ENCODE measurements at regions not wholly inside any gene's neighbourhood (a gene's known extent, or its start where the extent isn't known, plus 50 kb on each side); places are given as distances from the start of the nearest gene placed in this dataset.

DNA sequence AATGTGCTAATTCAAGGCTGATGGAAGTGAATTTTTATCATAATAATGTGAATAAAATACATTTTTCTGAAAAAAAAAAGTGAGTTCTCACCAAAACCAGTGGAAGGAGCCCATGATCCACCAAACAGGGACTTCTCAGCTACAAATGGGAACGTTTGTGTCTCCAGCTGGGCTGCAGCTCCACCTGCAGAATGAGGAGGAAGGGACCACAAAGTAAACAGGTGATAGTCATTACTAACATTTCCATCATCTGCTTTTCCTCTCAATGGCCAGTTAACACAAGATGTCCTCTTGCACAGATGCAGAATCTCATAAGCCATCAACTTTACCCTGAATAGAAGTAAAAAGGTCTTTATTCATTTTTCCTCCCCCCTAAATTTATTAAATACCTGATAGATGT lies 246.2 kb downstream of the MRPL39 start:
- Histone ChIP-seq H3K27me3 (ENCODE audit: insufficient read depth) (no peaks in the 10 kb centered on the region), H2AFZ (no peak overlapping the region), H3K9me2 (ENCODE audit: insufficient read depth) (peaks cover 17% of the 10 kb centered on the region), H3K79me2 (replicated peaks; ENCODE audit: insufficient read depth) (no peaks in the 10 kb centered on the region), H3F3A (replicated peaks; ENCODE audit: low read depth) (no peaks in the 10 kb centered on the region), H3K36me3 (ENCODE audit: insufficient read depth) (0 out of 2 replicates have a peak, but pooled peaks cover 3% of the 10 kb centered on the region), H3K4me1 (ENCODE audit: insufficient read depth) (no peaks in the 10 kb centered on the region), H3K4me2 (no peak overlapping the region), H3K4me3 (no peak overlapping the region), H3K27ac (ENCODE audit: low read depth) (no peak overlapping the region), H4K20me1 (replicated peaks; ENCODE audit: insufficient read depth) (no peaks in the 10 kb centered on the region)
- TF ChIP-seq, protein P1, sequence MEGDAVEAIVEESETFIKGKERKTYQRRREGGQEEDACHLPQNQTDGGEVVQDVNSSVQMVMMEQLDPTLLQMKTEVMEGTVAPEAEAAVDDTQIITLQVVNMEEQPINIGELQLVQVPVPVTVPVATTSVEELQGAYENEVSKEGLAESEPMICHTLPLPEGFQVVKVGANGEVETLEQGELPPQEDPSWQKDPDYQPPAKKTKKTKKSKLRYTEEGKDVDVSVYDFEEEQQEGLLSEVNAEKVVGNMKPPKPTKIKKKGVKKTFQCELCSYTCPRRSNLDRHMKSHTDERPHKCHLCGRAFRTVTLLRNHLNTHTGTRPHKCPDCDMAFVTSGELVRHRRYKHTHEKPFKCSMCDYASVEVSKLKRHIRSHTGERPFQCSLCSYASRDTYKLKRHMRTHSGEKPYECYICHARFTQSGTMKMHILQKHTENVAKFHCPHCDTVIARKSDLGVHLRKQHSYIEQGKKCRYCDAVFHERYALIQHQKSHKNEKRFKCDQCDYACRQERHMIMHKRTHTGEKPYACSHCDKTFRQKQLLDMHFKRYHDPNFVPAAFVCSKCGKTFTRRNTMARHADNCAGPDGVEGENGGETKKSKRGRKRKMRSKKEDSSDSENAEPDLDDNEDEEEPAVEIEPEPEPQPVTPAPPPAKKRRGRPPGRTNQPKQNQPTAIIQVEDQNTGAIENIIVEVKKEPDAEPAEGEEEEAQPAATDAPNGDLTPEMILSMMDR (conservative IDR thresholded peaks at IDR 0.05; ENCODE audit: low read depth in 2 of 2) = peak in 1 of 2 experiments; percentile 31; a peak in 2 of 4 replicates
- no peak for TF ChIP-seq ZNF331 (CRISPR knock-in tag; IDR thresholded peaks at IDR 0.05; ENCODE audit: low read depth)
- no peak overlapping the region for H3K4me3 Mint-ChIP-seq
- no peak overlapping the region for H3K27ac Mint-ChIP-seq
- DNase-seq (ENCODE audit: low spot score) = no peak
- peaks cover 6% of the 10 kb centered on the region; the same call in 1 of the 3 replicates for H3K4me1 Mint-ChIP-seq
- no peak for ATAC-seq
- no peaks in the 10 kb centered on the region for H3K36me3 Mint-ChIP-seq (ENCODE audit: low read depth)
- no peaks in the 10 kb centered on the region for H3K27me3 Mint-ChIP-seq (ENCODE audit: insufficient read depth, low read depth, poor library complexity)
- H3K9me3 Mint-ChIP-seq = no peaks in the 10 kb centered on the region; the same call in 1 of the 3 replicates

DNA sequence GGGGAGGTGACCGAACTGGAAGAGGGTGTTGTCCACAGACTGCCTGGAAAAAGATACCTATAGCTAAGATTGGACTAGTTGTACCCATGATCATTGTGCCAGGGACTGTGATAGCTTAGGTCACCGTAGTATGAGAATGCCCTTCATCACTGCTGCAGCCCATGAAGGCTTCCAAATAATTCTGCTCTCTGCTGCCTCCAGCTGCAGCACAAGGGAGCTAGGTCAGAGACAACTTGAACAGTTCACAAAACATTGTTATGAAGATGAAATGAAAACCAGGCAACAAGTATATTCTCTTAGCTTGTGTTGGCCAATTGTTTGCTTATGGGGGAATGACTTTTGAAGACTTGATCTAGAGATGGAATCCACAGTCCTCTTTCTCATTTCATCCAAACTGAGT lies 246.7 kb downstream of the MRPL39 start:
- no peak overlapping the region for H2AFZ ChIP-seq
- H3F3A ChIP-seq (replicated peaks; ENCODE audit: low read depth) = no peaks in the 10 kb centered on the region
- no peaks in the 10 kb centered on the region for H3K27me3 ChIP-seq (ENCODE audit: insufficient read depth)
- TF ChIP-seq EZH2 (IDR thresholded peaks at IDR 0.05; ENCODE audit: low read depth, unreplicated experiment) = no peak
- TF ChIP-seq, protein P1 (conservative IDR thresholded peaks at IDR 0.05; ENCODE audit: low read depth in 2 of 2) = peak in 1 of 2 experiments; percentile 25; a peak in 3 of 4 replicates
- 0 out of 2 replicates have a peak, but pooled peaks cover 3% of the 10 kb centered on the region for H3K36me3 ChIP-seq (ENCODE audit: insufficient read depth)
- Mint-ChIP-seq H3K9me3 (no peaks in the 10 kb centered on the region; the same call in 1 of the 3 replicates), H3K27me3 (ENCODE audit: insufficient read depth, low read depth, poor library complexity) (no peaks in the 10 kb centered on the region), H3K36me3 (ENCODE audit: low read depth) (no peaks in the 10 kb centered on the region), H3K27ac (no peak overlapping the region), H3K4me1 (peaks cover 6% of the 10 kb centered on the region; the same call in 1 of the 3 replicates), H3K4me3 (no peak overlapping the region)
- no peak for DNase-seq (ENCODE audit: low spot score)
- H3K4me3 ChIP-seq = no peak overlapping the region
- peaks cover 17% of the 10 kb centered on the region for H3K9me2 ChIP-seq (ENCODE audit: insufficient read depth)
- H3K79me2 ChIP-seq (replicated peaks; ENCODE audit: insufficient read depth) = no peaks in the 10 kb centered on the region
- H3K4me2 ChIP-seq = no peak overlapping the region
- H3K4me1 ChIP-seq (ENCODE audit: insufficient read depth) = no peaks in the 10 kb centered on the region
- ATAC-seq = peak; percentile 42; the same call in 2 of the 3 replicates
- H3K27ac ChIP-seq (ENCODE audit: low read depth) = no peak overlapping the region
- no peaks in the 10 kb centered on the region for H4K20me1 ChIP-seq (replicated peaks; ENCODE audit: insufficient read depth)

DNA sequence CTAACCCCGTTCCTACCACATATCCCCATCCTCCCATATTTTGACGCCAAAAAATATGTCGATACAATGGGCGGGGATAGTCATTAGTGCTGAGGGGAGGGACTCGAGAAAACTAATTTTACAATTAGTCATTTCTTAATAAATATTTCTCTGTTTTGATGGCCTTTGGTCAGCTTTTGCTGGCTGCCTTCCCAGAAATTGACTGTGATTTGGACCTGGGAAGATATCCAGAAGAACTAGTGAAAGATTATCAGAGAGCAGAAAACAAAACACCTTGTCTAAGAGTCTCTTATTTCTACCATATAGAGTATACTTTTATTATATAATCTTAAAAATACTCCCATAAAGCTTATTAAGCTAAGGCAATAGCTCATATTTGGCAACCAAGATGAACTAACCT lies 247.6 kb downstream of the MRPL39 start:
- H3K4me3 ChIP-seq = no peak overlapping the region
- no peak overlapping the region for H3K4me2 ChIP-seq
- Mint-ChIP-seq H3K4me1 (peaks cover 6% of the 10 kb centered on the region; the same call in 1 of the 3 replicates), H3K36me3 (ENCODE audit: low read depth) (no peaks in the 10 kb centered on the region), H3K4me3 (no peak overlapping the region), H3K27me3 (ENCODE audit: insufficient read depth, low read depth, poor library complexity) (no peaks in the 10 kb centered on the region), H3K27ac (no peak overlapping the region), H3K9me3 (no peaks in the 10 kb centered on the region; the same call in 1 of the 3 replicates)
- no peak overlapping the region for H2AFZ ChIP-seq
- no peaks in the 10 kb centered on the region for H3K79me2 ChIP-seq (replicated peaks; ENCODE audit: insufficient read depth)
- no peak for TF ChIP-seq POLR2AphosphoS5 (IDR thresholded peaks at IDR 0.05; ENCODE audit: low read depth)
- TF ChIP-seq ZNF114 (CRISPR knock-in tag; IDR thresholded peaks at IDR 0.05) = no peak
- TF ChIP-seq, protein P2, sequence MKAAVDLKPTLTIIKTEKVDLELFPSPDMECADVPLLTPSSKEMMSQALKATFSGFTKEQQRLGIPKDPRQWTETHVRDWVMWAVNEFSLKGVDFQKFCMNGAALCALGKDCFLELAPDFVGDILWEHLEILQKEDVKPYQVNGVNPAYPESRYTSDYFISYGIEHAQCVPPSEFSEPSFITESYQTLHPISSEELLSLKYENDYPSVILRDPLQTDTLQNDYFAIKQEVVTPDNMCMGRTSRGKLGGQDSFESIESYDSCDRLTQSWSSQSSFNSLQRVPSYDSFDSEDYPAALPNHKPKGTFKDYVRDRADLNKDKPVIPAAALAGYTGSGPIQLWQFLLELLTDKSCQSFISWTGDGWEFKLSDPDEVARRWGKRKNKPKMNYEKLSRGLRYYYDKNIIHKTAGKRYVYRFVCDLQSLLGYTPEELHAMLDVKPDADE (IDR thresholded peaks at IDR 0.05) = no peak
- H3K27me3 ChIP-seq (ENCODE audit: insufficient read depth) = no peaks in the 10 kb centered on the region
- no peaks in the 10 kb centered on the region for H3F3A ChIP-seq (replicated peaks; ENCODE audit: low read depth)
- no peak overlapping the region for H3K27ac ChIP-seq (ENCODE audit: low read depth)
- H3K36me3 ChIP-seq (ENCODE audit: insufficient read depth) = 0 out of 2 replicates have a peak, but pooled peaks cover 3% of the 10 kb centered on the region
- DNase-seq (ENCODE audit: low spot score) (no peak), ATAC-seq (no peak)
- peaks cover 17% of the 10 kb centered on the region for H3K9me2 ChIP-seq (ENCODE audit: insufficient read depth)
- H3K4me1 ChIP-seq (ENCODE audit: insufficient read depth) = no peaks in the 10 kb centered on the region
- H4K20me1 ChIP-seq (replicated peaks; ENCODE audit: insufficient read depth) = no peaks in the 10 kb centered on the region

All from GM23338 (cell line).